CD4-positive, alpha-beta T cell treated with Interleukin-4 for 4 hours (primary cell): ENCODE measurements at regions not wholly inside any gene's neighbourhood (a gene's known extent, or its start where the extent isn't known, plus 50 kb on each side); places are given as distances from the start of the nearest gene placed in this dataset.
"Not testable (repeated sequence)": the region's sequence is repeated elsewhere in the genome, so short reads cannot be mapped to it uniquely, and the experiment has no call there.

Experiments
- DNase-seq: peaks from one replicate; pipeline ENCODE4 v3.0.0-alpha.2; 2020

DNA sequence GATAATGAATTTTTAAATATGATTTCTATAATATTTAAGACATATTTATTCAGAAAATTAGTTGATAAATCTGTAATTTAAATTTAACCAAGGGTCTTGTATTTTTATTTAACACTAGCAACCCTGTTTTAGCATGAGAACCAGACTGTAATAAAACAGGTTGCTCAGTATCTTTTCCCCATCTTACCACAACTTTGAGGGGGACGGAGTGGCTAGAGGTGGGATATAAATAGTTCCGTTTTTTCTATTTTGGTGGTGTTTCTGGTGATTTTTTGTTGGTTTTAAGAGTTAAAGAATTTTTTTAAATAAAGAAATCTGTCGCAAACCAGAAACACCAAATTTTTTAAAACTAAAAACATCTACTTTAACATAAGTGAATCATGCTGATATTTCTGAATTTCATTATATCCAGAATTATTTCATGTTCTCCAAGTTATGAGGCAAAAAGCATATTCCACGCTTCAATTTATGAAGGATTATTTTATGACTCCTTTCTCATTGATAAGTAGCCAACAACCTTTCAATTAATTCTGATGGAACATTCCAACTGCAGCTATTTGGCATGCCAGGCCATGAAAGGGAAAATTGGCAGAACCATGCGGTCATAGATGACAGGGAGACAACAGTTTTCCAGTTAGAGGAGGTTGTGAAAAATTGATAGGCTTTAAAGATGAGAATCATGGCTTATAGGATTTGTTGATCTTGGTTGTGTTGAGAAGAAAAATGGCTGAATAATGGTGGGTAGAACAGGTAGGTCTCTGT, 151.9 kb upstream of the CARMIL1 start:
- no peak for DNase-seq

- DNase-seq, result no peak
Observed at GRCh38 chr6:25130518-25130917, 148.7 kb upstream of the CARMIL1 start.

GRCh38 chr6:25132934-25133333, 146.2 kb upstream of the CARMIL1 start:
- no peak for DNase-seq

DNA sequence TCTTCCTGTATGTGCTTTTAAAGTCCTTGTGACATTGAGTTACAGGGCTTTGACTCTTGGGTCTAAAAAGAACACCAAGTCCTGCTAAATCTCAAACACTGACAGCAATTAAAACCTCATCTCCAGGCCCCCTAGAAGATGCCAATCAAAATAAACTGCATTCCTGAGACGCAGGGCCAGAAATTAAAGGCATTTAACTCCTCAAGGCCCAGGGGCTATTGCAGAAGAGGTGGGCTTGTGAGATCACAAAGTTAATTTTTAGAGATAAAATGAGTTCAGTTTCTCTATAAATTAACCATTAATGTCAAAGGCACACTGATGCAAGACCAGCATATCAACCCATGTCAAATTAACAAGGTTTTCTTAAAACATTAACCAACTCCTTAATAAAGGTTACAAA, 145.6 kb upstream of the CARMIL1 start:
- DNase-seq, result no peak

GRCh38 chr6:25136854-25137253, 142.3 kb upstream of the CARMIL1 start:
- DNase-seq, result no peak

DNA sequence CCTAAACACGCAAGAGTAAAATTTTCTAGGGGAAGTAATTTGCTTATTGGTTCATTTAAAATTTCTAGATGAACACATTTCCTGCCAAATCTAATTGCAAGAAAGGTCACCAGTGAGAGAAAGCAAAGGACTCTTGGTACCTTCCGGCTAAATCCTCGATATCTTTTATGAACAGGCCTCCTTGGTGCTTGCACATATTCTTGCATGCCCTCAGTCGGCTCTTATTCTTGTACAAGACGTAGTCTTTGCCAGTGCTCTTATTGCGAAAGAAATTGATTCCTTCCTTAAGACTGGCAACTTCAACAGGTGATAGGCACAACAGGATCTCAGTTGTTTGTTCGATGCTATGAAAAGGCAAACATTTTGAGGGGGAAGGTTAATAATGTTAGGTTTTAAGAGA, 141.7 kb upstream of the CARMIL1 start:
- peak; percentile 35 for DNase-seq

DNA sequence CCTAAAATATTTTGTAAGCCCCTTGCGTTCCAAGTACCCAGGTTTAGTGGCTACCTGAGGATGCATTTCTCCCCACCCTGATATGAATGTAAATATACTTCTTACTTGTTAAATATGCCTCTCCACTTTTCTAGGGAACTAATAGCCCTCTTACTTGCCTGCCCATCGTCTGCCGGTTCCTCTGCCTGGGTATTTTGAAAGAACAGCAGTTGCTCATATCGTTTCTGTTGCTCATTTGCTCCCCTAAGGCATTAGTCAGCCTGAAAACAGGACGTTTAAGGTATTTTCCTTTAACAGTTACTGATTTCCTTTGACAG, 141.3 kb upstream of the CARMIL1 start:
- no peak for DNase-seq

- peak; percentile 82 for DNase-seq
Observed at GRCh38 chr6:25138233-25138933, 140.8 kb upstream of the CARMIL1 start.

GRCh38 chr6:25138934-25139415, 140.2 kb upstream of the CARMIL1 start:
- DNase-seq, result peak; percentile 34

- not testable (repeated sequence) for DNase-seq
Observed at GRCh38 chr6:25139608-25140007, 139.6 kb upstream of the CARMIL1 start.

DNA sequence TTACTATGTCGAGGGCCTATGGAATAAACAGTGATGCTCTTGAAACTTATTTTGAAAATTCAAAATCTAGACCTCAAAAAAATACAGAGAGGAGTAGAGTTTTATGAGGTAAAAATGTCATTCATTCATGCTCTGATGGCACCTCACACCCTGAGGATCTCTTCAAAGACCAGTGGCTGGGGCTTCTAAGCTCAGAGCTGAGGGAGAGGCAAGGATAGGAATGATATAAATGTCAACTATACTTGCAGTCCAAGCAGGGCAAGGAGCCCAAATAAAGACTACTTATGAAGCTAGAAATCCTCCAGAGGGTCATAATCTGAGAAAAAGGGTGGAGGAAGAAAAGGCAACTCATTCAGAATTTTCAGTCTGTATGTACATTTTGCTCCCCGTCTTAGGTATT, 136.7 kb upstream of the CARMIL1 start:
- no peak for DNase-seq

- DNase-seq, result no peak
Observed at GRCh38 chr6:25144919-25145318, 134.3 kb upstream of the CARMIL1 start.

DNA sequence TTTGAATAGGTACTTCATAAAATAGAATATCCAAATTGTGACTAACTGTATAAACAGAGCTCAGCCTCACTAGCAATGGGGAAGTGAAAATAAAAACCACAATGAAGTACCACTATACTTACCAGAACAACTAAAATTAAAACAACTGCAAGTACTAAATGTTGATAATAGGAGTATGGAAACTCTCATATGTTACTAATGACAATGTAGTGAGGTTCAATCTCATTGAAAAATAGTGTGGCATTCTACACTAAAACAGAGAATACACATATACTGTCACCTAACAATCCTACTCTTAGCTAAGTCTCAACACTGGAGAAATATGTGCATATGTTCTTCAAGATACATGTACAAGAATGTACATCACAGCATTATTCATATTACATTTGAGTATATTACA, 132.0 kb upstream of the CARMIL1 start:
- DNase-seq, result no peak

GRCh38 chr6:25150031-25150430, 129.1 kb upstream of the CARMIL1 start:
- DNase-seq, result no peak

DNA sequence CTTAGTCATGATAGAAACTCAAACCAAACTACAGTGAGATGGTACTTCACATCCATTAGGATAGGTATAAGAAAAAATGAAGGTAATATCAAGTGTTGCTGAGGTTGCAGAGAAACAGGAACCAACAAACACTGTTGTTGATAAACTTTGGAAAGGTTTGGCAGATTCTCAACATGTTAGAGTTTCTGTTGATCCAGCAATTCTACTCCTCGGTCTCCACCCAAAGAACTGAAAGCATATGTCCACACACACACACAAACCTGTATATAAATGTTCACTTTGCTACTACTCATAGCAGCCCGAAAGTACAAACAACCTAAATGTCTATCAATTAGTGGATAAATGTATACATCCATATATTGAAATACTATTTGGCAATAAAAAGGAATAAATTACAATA, 128.3 kb upstream of the CARMIL1 start:
- DNase-seq, result no peak

DNA sequence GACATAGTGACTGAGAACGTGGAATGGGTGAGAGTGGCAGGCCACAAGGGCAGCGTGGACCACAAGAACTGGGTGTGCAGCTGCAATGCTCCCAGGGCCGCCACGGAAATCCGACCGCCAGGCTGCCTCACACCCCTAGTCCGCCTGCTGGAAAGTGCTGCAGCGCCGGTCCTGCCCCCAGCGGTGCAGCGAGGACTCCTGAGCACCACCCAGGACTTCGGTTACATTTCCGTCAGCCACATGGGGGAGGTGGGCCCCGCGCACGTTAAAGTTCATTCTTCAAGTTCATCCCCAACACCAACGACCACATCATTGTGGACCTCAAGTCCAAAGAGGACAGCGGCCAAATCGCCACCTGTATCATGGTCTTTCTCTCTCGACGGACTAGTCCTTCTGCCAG, 126.1 kb upstream of the CARMIL1 start:
- DNase-seq, result no peak

DNA sequence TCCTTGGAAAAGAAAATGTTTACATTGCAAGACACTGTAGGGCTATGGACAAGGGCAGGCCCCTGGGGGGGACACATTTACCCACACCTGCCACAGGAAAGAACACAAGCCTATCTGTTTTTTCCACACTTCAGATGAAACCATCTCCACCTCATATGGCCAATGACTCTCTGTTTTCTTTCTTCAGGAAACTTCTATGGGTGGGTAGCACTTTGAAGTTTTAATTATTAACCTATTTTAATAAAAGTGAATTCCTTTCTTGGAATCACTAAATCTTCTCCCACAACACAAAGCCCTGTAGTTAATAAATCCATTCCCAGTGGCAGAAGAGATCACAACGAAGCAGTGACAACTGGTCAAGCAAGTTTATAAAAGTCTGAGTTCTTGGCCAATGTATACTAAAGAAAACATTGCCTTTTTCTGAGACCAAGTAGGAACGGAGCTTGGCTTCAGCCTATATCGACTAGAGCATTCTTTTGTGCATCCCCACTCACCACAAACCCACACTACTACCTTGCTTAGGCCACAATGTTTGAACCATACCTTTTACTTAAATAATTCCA, 125.1 kb upstream of the CARMIL1 start:
- DNase-seq, result no peak

DNA sequence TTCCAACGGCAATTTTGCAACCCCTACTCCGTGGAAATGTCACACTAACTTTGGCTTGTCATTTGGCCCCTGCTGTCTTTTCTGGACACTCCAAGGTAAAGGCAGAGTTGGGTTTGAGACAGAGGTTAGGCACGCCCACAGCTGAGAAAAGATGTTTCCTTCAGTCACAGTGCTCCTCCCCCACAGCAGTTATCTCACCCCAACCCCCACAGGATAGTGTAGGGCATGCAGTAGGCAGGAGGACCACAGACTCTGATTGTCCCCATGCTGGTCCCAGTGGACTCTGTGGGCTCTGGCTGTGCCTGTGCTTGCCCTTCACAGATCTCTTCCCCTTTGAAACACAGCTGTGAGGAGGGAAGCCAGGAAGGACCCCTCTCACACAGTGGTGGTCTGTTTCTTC, 124.0 kb upstream of the CARMIL1 start:
- DNase-seq, result no peak

DNA sequence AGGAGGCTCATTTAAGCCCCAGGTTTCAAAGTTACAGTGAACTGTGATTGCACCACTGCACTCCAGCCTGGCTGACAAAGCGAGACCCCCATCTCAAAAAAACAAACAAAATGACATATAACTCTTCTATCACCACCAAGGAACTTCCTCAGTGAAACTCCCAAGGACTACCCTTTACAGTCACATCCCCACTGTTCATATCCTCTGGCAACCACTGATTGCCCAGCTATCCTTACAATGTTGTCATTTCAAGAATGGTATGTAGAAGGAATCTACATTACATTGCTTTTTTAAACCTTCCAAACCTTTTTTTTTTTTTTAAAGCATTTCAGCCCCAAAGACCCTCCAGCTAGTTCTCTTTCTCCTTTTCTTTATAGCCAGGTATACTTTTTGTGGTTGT, 123.1 kb upstream of the CARMIL1 start:
- DNase-seq, result no peak

DNA sequence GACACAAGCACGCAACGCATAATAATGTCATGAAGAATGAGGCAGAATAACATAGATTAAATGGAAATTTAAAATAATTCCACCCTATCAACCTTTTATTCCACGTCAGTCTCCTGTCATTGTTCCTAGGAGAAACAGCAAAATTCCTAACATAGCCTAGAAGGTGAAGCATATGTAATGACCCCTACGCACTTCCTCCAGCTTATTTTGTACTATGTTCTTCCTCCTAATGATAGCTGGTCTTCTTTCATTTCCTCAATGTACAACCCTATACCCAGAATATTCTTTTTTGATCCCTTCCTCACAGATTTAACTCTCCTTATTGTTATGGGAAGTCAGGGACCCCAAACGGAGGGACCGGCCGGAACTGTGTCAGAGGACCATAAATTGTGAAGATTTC, 122.0 kb upstream of the CARMIL1 start:
- no peak for DNase-seq

GRCh38 chr6:25157842-25158241, 121.3 kb upstream of the CARMIL1 start:
- no peak for DNase-seq

DNA sequence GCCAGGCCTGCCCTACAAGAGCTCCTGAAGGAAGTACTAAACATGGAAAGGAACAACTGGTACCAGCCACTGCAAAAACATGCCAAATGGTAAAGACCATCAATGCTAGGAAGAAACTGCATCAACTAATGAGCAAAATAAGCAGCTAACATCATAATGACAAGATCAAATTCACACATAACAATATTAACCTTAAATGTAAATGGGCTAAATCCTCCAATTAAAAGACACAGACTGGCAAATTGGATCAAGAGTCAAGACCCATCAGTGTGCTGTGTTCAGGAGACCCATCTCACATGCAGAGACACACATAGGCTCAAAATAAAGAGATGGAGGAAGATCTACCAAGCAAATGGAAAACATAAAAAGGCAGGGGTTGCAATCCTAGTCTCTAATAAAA, 119.0 kb upstream of the CARMIL1 start:
- DNase-seq, result not testable (repeated sequence)

GRCh38 chr6:25165177-25165576, 114.0 kb upstream of the CARMIL1 start:
- DNase-seq, result no peak

- DNase-seq, result no peak
Observed at GRCh38 chr6:25165800-25166199, 113.4 kb upstream of the CARMIL1 start.
